Heart right ventricle (tissue), 16 donors: ENCODE measurements at regions not wholly inside any gene's neighbourhood (a gene's known extent, or its start where the extent isn't known, plus 50 kb on each side); places are given as distances from the start of the nearest gene placed in this dataset.

Source experiments
- ATAC-seq, 8 donors: fragments of 200-7000 bp; cut with Tn5 transposase; one replicate each; pipeline ENCODE4 v1.9.1; 2020; ENCODE audit warnings: mild to moderate bottlenecking in 8 of 8, moderate library complexity in 8 of 8, moderate number of reproducible peaks in 1 of 8
- DNase-seq, 2 donors: peaks; one replicate each; pipeline ENCODE4 v3.0.0-alpha.2; 2020
- H3K27ac ChIP-seq, 10 donors: fragments of 200-600 bp; sonication (generic) in 2 of 10; one replicate each; pipeline versions ENCODE4 v1.5.0 to v1.8.0; 2020 to 2022; ENCODE audit warnings: mild to moderate bottlenecking in 3 of 10
- H3K27me3 ChIP-seq, 7 donors: fragments of 200-600 bp; one replicate each; pipeline ENCODE4 v1.8.0; 2021 to 2022; ENCODE audit warnings: mild to moderate bottlenecking in 2 of 7
- H3K36me3 ChIP-seq, 9 donors: fragments of 200-600 bp; sonication (generic) in 1 of 9; one replicate each; pipeline versions ENCODE4 v1.5.0 to v1.8.0; 2020 to 2022; ENCODE audit warnings: mild to moderate bottlenecking in 2 of 9
- H3K4me1 ChIP-seq, 9 donors: fragments of 200-600 bp; sonication (generic) in 1 of 9; one replicate each; pipeline versions ENCODE4 v1.5.0 to v1.8.0; 2020 to 2022; ENCODE audit warnings: mild to moderate bottlenecking in 4 of 9
- H3K4me3 ChIP-seq, 10 donors: fragments of 200-600 bp; sonication (generic) in 2 of 10; one replicate each; pipeline versions ENCODE4 v1.5.0 to v1.8.0; 2020 to 2022; ENCODE audit warnings: mild to moderate bottlenecking in 7 of 10, moderate library complexity in 2 of 10
- H3K9me3 ChIP-seq, 11 donors: fragments of 200-600 bp in 10 of 11; sonication (generic) in 2 of 11; one replicate each; pipeline versions ENCODE4 v1.5.0 to v1.8.0; 2013 to 2022; ENCODE audit warnings: mild to moderate bottlenecking in 2 of 11, control low read depth in 1 of 11, moderate library complexity in 1 of 11
- WGBS, 2 donors: extraction: QIAGEN DNeasy Blood & Tissue Kit; methylation state at CpG; one replicate each; pipeline ENCODE4 v1.1.7; 2013; ENCODE audit warnings: inconsistent platforms in 1 of 2; 5-methylcytosine and 5-hydroxymethylcytosine counted together
- intact Hi-C, 10 donors: fragments of 100-400 bp; cut with DNase I; formaldehyde crosslinking; loops; one replicate each; pipeline versions ENCODE4 v1.11.1 to v1.14.2; 2022
- TF ChIP-seq, protein P1 (sequence below), 9 donors: fragments of 200-600 bp; sonication (generic) in 2 of 9; IDR thresholded peaks; one replicate each; pipeline versions ENCODE4 v1.5.0 to v1.8.0; 2021 to 2022; ENCODE audit warnings: antibody characterized with exemption in 9 of 9, mild to moderate bottlenecking in 5 of 9, moderate library complexity in 1 of 9
- donor health status: Arrhythmogenic right ventricular cardiomyopathy.
- donor health status: ischemic (EF 13 %, LVEDD 7.1; RV severe dilation, severe dysfunction).
- donor health status: healthy with polysubstance abuse.
- donor health status: DM: no; HTN: yes; CAD: no.
- donor health status: DM: no; HTN: no; CAD: no.
- donor health status: ischemic (EF 25% LVEDD 6.9; RV normal size, moderate dysfunction).
- donor health status: ischemic (EF 25% LVEDD 5.7; RV mildly dilated, moderate dysfunction).
- donor health status: healthy.
- donor health status: DM: yes; HTN: yes; CAD: no.
- donor health status: Ischemic cardiomyopathy.
- donor health status: ischemic (EF 35%, LVEDD 5.7; RV mildly dilated, moderate dysfunction).
- donor health status: nonischemic (EF 11% LVEDD 7.7; RV severe dilation, severe dysfunction).
- donor health status: DM: yes; HTN: yes; CAD: no.
- donor health status: PGD.
- donor health status: ischemic (EF 29% LVEDD 5.4; RV normal size, mild dysfunction).
- donor health status: nonischemic (EF 23%, LVEDD 6.1; RV moderate dilation, normal function).

DNA sequence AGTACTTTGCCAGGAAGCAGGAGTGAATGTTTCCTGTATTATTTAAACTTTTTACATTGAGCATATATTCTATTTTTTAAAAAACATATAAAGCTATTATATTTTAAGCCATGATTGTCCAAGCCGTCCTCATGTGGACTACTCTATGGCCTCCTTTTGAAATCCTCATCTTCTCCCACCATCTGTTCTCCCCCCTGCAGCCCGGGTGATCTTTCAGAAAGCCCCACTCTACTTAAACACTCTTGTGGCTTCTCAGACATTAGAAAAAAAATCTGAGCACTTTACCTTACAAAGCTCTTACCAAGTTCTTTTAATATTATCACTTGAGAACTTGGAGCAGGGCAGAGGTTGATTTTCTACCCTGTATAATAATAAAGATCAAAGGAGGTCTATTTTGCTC is 95.4 kb downstream of the CAVIN4 start:
- DNase-seq (no peak), ATAC-seq (no peak)
- H3K9me3 ChIP-seq, result no peaks in the 10 kb centered on the region
- no peaks in the 10 kb centered on the region for H3K36me3 ChIP-seq
- no peaks in the 10 kb centered on the region for H3K4me1 ChIP-seq
- H3K27me3 ChIP-seq, result no peaks in the 10 kb centered on the region
- 70 to 80% methylated on average over 2 of the region's 2 CpGs for WGBS, 2 donors
- no peak overlapping the region for H3K27ac ChIP-seq
- intact Hi-C loops, result no loop called here
- TF ChIP-seq, protein P1, sequence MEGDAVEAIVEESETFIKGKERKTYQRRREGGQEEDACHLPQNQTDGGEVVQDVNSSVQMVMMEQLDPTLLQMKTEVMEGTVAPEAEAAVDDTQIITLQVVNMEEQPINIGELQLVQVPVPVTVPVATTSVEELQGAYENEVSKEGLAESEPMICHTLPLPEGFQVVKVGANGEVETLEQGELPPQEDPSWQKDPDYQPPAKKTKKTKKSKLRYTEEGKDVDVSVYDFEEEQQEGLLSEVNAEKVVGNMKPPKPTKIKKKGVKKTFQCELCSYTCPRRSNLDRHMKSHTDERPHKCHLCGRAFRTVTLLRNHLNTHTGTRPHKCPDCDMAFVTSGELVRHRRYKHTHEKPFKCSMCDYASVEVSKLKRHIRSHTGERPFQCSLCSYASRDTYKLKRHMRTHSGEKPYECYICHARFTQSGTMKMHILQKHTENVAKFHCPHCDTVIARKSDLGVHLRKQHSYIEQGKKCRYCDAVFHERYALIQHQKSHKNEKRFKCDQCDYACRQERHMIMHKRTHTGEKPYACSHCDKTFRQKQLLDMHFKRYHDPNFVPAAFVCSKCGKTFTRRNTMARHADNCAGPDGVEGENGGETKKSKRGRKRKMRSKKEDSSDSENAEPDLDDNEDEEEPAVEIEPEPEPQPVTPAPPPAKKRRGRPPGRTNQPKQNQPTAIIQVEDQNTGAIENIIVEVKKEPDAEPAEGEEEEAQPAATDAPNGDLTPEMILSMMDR (IDR thresholded peaks at IDR 0.05), result no peak
- H3K4me3 ChIP-seq, result no peak overlapping the region

DNA sequence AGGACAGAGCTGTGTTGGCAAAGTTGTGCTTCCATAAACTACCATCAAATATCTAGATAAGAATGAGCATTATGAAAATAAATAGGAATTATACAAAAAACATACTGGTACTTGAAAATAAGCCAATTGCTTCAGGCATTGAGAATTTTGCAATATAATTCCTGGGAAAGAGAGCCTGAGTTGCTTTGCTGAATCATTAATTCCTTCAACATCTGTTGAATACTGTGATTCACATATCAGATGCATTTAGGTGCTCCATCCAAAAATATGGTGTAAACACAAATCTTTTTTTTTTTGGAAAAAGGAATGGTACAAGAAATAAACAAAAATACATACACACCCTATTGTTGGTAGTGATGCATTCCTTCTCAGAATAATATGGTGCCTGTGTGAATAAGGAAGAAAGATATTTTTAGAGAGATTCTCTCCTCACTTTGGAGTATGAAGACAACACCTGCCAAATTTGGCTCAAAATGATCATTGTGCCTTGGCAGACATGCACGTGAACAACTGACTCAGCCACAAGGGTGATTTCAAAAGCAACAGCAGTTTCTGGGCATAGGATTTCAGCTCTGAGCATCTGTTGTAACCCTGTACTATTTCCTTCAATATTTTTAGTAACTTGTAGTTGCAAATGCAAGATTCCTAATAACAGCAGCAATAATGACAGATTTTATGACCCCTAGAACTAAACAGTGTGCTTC is 96.7 kb downstream of the CAVIN4 start:
- H3K27ac ChIP-seq, result no peak overlapping the region
- no peaks in the 10 kb centered on the region for H3K36me3 ChIP-seq
- intact Hi-C loops, result no loop called here
- 29 to 49% methylated on average over 1 of the region's 1 CpG for WGBS, 2 donors
- H3K27me3 ChIP-seq, result no peaks in the 10 kb centered on the region
- TF ChIP-seq, protein P1 (IDR thresholded peaks at IDR 0.05), result no peak
- no peak for DNase-seq
- no peaks in the 10 kb centered on the region for H3K4me1 ChIP-seq
- no peak overlapping the region for H3K4me3 ChIP-seq
- H3K9me3 ChIP-seq, result no peaks in the 10 kb centered on the region
- ATAC-seq, result no peak

DNA sequence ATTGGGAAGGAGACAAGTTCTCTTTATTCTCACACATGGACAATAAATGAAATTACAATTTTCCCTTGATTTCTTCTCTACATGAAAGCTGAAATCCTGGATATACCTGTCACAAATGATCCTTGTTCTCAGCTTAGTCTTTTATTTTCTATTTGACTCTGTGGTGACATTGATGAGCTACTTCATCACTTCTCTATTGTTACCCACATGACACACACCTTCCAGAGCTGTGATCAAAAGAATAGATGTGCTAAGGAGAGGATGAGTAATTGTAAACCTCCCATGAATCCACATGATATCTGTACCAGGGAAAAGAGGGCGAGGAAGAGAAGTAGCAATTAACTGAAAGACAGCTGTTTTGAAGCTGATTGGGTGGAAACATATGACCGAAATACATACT is 102.0 kb downstream of the CAVIN4 start:
- Histone ChIP-seq H3K9me3 (no peaks in the 10 kb centered on the region), H3K27ac (no peak overlapping the region), H3K4me1 (no peaks in the 10 kb centered on the region), H3K27me3 (peaks cover 0 to 8% (median 0%) of the 10 kb centered on the region in 7 donors), H3K4me3 (no peak overlapping the region), H3K36me3 (no peaks in the 10 kb centered on the region)
- intact Hi-C loops, result no loop called here
- ATAC-seq (no peak), DNase-seq (no peak)
- 69 to 70% methylated on average over 2 of the region's 2 CpGs for WGBS, 2 donors
- TF ChIP-seq, protein P1 (IDR thresholded peaks at IDR 0.05), result no peak

DNA sequence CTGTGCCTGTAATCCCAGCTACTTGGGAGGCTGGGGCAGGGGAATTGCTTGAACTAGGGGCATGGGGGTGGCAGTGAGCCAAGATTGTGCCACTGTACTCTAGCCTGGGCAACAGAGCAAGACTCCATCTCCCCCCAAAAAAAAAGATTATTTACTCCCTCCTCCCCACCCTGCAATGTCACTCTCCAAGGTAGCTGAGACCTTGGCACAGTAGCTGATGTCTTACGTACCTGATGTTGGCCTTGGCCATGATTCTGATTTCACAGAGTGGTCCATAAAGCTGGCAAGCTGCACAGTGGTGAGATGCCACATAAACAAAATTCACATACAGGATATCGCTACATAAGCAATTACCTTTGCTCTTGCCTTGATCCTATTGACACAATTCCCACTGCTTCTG is 108.5 kb downstream of the CAVIN4 start:
- DNase-seq (no peak), ATAC-seq (no peak)
- H3K4me3 ChIP-seq, result no peak overlapping the region
- H3K27me3 ChIP-seq, result peaks cover 0 to 7% (median 0%) of the 10 kb centered on the region in 7 donors
- WGBS, 2 donors, result 87 to 91% methylated on average over 2 of the region's 2 CpGs
- intact Hi-C loops, result no loop called here
- TF ChIP-seq, protein P1 (IDR thresholded peaks at IDR 0.05), result no peak
- H3K4me1 ChIP-seq, result no peaks in the 10 kb centered on the region
- H3K36me3 ChIP-seq, result no peaks in the 10 kb centered on the region
- no peak overlapping the region for H3K27ac ChIP-seq
- H3K9me3 ChIP-seq, result no peaks in the 10 kb centered on the region
